CD4-positive, alpha-beta T cell treated with Interleukin-6 for 4 hours (primary cell): ENCODE measurements at regions not wholly inside any gene's neighbourhood (a gene's known extent, or its start where the extent isn't known, plus 50 kb on each side); places are given as distances from the start of the nearest gene placed in this dataset.
"Not testable (repeated sequence)": the region's sequence is repeated elsewhere in the genome, so short reads cannot be mapped to it uniquely, and the experiment has no call there.

ENCODE experiments used
- DNase-seq: peaks from one replicate; pipeline ENCODE4 v3.0.0-alpha.2; 2020; ENCODE audit warnings: mixed read lengths

GRCh38 chr2:239594772-239595608, 194.2 kb upstream of the HDAC4 start:
- no peak for DNase-seq

GRCh38 chr2:239594019-239594771, 193.4 kb upstream of the HDAC4 start:
- DNase-seq = no peak

- DNase-seq = no peak
Observed at GRCh38 chr2:239593455-239593854, 192.6 kb upstream of the HDAC4 start.

- DNase-seq = not testable (repeated sequence)
Observed at GRCh38 chr2:239592629-239593290, 191.9 kb upstream of the HDAC4 start.

GRCh38 chr2:239590995-239591915, 190.4 kb upstream of the HDAC4 start:
- no peak for DNase-seq

- no peak for DNase-seq
Observed at GRCh38 chr2:239590276-239590675, 189.5 kb upstream of the HDAC4 start.

- no peak for DNase-seq
Observed at GRCh38 chr2:239589833-239590232, 189.0 kb upstream of the HDAC4 start.

GRCh38 chr2:239589270-239589825, 188.5 kb upstream of the HDAC4 start:
- no peak for DNase-seq

- DNase-seq = no peak
Observed at GRCh38 chr2:239588451-239589269, 187.8 kb upstream of the HDAC4 start.

GRCh38 chr2:239587841-239588240, 187.0 kb upstream of the HDAC4 start:
- no peak for DNase-seq

- DNase-seq = no peak
Observed at GRCh38 chr2:239587311-239587731, 186.5 kb upstream of the HDAC4 start.

GRCh38 chr2:239586651-239587310, 186.0 kb upstream of the HDAC4 start:
- no peak for DNase-seq

GRCh38 chr2:239585422-239585821, 184.6 kb upstream of the HDAC4 start:
- no peak for DNase-seq

GRCh38 chr2:239584986-239585385, 184.2 kb upstream of the HDAC4 start:
- no peak for DNase-seq

GRCh38 chr2:239583879-239584859, 183.3 kb upstream of the HDAC4 start:
- DNase-seq = no peak

GRCh38 chr2:239583171-239583878, 182.5 kb upstream of the HDAC4 start:
- DNase-seq = no peak

GRCh38 chr2:239582476-239582875, 181.7 kb upstream of the HDAC4 start:
- no peak for DNase-seq

- no peak for DNase-seq
Observed at GRCh38 chr2:239581352-239581901, 180.6 kb upstream of the HDAC4 start.
